T-helper 1 cell (primary cell): ENCODE measurements at regions not wholly inside any gene's neighbourhood (a gene's known extent, or its start where the extent isn't known, plus 50 kb on each side); places are given as distances from the start of the nearest gene placed in this dataset.
"Not testable (repeated sequence)": the region's sequence is repeated elsewhere in the genome, so short reads cannot be mapped to it uniquely, and the experiment has no call there.

Experiments
- DNase-seq, 5 donors: peaks; one replicate each; pipeline ENCODE4 v3.0.0-alpha.2; 2012 to 2020

GRCh38 chr12:60201891-60202290, 606.1 kb downstream of the SLC16A7 start:
- no peak for DNase-seq

- DNase-seq, result no peak
These were observed 609.7 kb downstream of the SLC16A7 start for GRCh38 chr12:60205500-60205899.

- no peak for DNase-seq
These were observed 613.7 kb downstream of the SLC16A7 start for GRCh38 chr12:60209521-60209920.

- DNase-seq, result no peak
These were observed 614.1 kb downstream of the SLC16A7 start for GRCh38 chr12:60209933-60210332.

GRCh38 chr12:60210756-60211155, 614.9 kb downstream of the SLC16A7 start:
- no peak for DNase-seq

GRCh38 chr12:60211244-60211643, 615.4 kb downstream of the SLC16A7 start:
- DNase-seq, result no peak

- DNase-seq, result no peak
These were observed 616.6 kb downstream of the SLC16A7 start for GRCh38 chr12:60212159-60213000.

- not testable (repeated sequence) for DNase-seq
These were observed 617.4 kb downstream of the SLC16A7 start for GRCh38 chr12:60213272-60213671.

- no peak for DNase-seq
These were observed 620.4 kb downstream of the SLC16A7 start for GRCh38 chr12:60216226-60216625.

- no peak for DNase-seq
These were observed 627.4 kb downstream of the SLC16A7 start for GRCh38 chr12:60223242-60223641.

- DNase-seq, result no peak
These were observed 629.6 kb downstream of the SLC16A7 start for GRCh38 chr12:60225216-60226000.

GRCh38 chr12:60227916-60228315, 632.1 kb downstream of the SLC16A7 start:
- DNase-seq, result no peak

GRCh38 chr12:60230056-60230455, 634.2 kb downstream of the SLC16A7 start:
- DNase-seq, result no peak

GRCh38 chr12:60231303-60231702, 635.5 kb downstream of the SLC16A7 start:
- no peak for DNase-seq

- DNase-seq, result no peak
These were observed 636.4 kb downstream of the SLC16A7 start for GRCh38 chr12:60231976-60232907.

- not testable (repeated sequence) for DNase-seq
These were observed 638.9 kb downstream of the SLC16A7 start for GRCh38 chr12:60234611-60235195.

GRCh38 chr12:60235261-60235660, 639.4 kb downstream of the SLC16A7 start:
- no peak for DNase-seq

- DNase-seq, result not testable (repeated sequence)
These were observed 640.6 kb downstream of the SLC16A7 start for GRCh38 chr12:60236416-60236815.

- no peak for DNase-seq
These were observed 645.1 kb downstream of the SLC16A7 start for GRCh38 chr12:60240891-60241290.

GRCh38 chr12:60251091-60251490, 655.3 kb downstream of the SLC16A7 start:
- no peak for DNase-seq

GRCh38 chr12:60252359-60253096, 656.7 kb downstream of the SLC16A7 start:
- DNase-seq, result no peak

- DNase-seq, result no peak
These were observed 659.2 kb downstream of the SLC16A7 start for GRCh38 chr12:60255044-60255443.
